ENCODE measurements at regions not wholly inside any gene's neighbourhood (a gene's known extent, or its start where the extent isn't known, plus 50 kb on each side); places are given as distances from the start of the nearest gene placed in this dataset.

- 28 to 36% methylated on average over 12 to 13 of the region's 13 CpGs for WGBS, 2 experiments (ENCODE audit: low coverage in 1 of 2, low lambda C conversion rate in 2 of 2, missing lambda C conversion rate in 2 of 2)
These were observed 1537.0 kb downstream of the C4orf33 start for GRCh38 chr4:130632731-130633604.

DNA sequence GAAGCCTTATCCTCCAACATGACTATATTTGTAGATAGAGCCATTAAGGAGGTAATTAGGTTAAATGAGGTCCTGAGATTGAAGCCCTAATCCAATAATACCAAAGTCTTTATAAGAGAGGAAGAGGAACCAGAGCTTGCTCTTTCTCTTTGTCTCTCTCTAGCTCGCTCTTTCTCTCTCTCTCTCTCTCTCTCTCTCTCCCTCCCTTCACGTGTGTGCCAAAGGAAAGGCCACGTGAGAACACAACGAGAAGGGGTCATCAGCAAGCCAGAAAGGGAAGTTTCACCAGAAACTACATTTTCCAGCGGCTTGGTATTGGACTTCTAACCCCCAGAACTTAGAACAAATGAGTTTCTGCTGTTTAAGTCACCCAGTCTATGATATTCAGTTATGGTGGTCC is 1540.5 kb downstream of the C4orf33 start:
- Histone ChIP-seq H3K4me2 (ENCODE audit: unreplicated experiment) (no peak overlapping the region), H3K9me2 (ENCODE audit: insufficient read depth) (no peaks in the 10 kb centered on the region), H3K27ac (no peak overlapping the region), H3K79me2 (ENCODE audit: insufficient read depth) (no peaks in the 10 kb centered on the region), H2AFZ (no peak overlapping the region), H3F3A (ENCODE audit: insufficient read depth) (no peaks in the 10 kb centered on the region), H4K20me1 (ENCODE audit: insufficient read depth) (no peaks in the 10 kb centered on the region), H3K27me3 (replicated peaks; ENCODE audit: insufficient read depth) (no peaks in the 10 kb centered on the region), H3K36me3 (ENCODE audit: low read depth) (no peaks in the 10 kb centered on the region), H3K4me3 (no peak overlapping the region), H3K4me1 (ENCODE audit: insufficient read depth) (no peaks in the 10 kb centered on the region), H3K9ac (no peak overlapping the region), H3K9me3 (ENCODE audit: low read depth) (no peaks in the 10 kb centered on the region)
- DNase-seq = no peak
- in situ Hi-C loops (cut with MboI) = no loop called here
- 8% methylated on average over 5 of the region's 5 CpGs for WGBS, 2 experiments (ENCODE audit: low coverage in 1 of 2, low lambda C conversion rate in 2 of 2, missing lambda C conversion rate in 2 of 2)
- TF ChIP-seq EZH2 (IDR thresholded peaks at IDR 0.05; ENCODE audit: insufficient read depth, poor library complexity, severe bottlenecking) = no peak
- no peak for TF ChIP-seq EZH2phosphoT487 (IDR thresholded peaks at IDR 0.05; ENCODE audit: insufficient read depth, low read depth)

More at GRCh38 chr4:130632731-130633604, 1537.0 kb downstream of the C4orf33 start:
- Histone ChIP-seq H3K27me3 (replicated peaks; ENCODE audit: insufficient read depth) (no peaks in the 10 kb centered on the region), H2AFZ (no peak overlapping the region), H3K4me1 (ENCODE audit: insufficient read depth) (no peaks in the 10 kb centered on the region), H3K9ac (no peak overlapping the region), H3K36me3 (ENCODE audit: low read depth) (no peaks in the 10 kb centered on the region), H3K9me2 (ENCODE audit: insufficient read depth) (no peaks in the 10 kb centered on the region), H3K4me2 (ENCODE audit: unreplicated experiment) (no peak overlapping the region), H3K4me3 (no peak overlapping the region), H3F3A (ENCODE audit: insufficient read depth) (no peaks in the 10 kb centered on the region), H3K9me3 (ENCODE audit: low read depth) (no peaks in the 10 kb centered on the region), H3K27ac (no peak overlapping the region), H4K20me1 (ENCODE audit: insufficient read depth) (no peaks in the 10 kb centered on the region), H3K79me2 (ENCODE audit: insufficient read depth) (no peaks in the 10 kb centered on the region)
- no peak for TF ChIP-seq EZH2phosphoT487 (IDR thresholded peaks at IDR 0.05; ENCODE audit: insufficient read depth, low read depth)
- no peak for TF ChIP-seq EZH2 (IDR thresholded peaks at IDR 0.05; ENCODE audit: insufficient read depth, poor library complexity, severe bottlenecking)
- in situ Hi-C loops (cut with MboI) = no loop called here
- no peak for DNase-seq

DNA sequence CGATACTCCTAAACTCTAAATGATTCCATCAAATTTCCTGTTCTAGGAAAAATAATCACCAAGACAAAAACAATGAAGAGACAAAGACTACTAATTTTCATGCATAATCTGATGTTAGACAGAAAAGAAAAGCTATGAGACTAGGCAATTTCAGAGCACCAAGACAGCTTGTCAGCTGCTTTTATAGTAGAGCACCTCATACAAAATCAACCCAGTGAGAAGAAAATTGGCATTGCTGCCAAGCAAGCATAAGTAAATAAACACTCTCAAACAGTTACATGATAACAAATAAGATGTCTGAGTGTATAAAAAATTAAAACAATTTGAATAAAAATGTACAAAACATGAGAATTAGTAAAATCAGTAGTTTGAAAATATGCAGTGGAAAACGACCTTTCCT is 1544.6 kb downstream of the C4orf33 start:
- H3K4me1 ChIP-seq (ENCODE audit: insufficient read depth) = no peaks in the 10 kb centered on the region
- H3K36me3 ChIP-seq (ENCODE audit: low read depth) = no peaks in the 10 kb centered on the region
- H3K4me3 ChIP-seq = no peak overlapping the region
- no peak for TF ChIP-seq EZH2 (IDR thresholded peaks at IDR 0.05; ENCODE audit: insufficient read depth, poor library complexity, severe bottlenecking)
- no peak for TF ChIP-seq EZH2phosphoT487 (IDR thresholded peaks at IDR 0.05; ENCODE audit: insufficient read depth, low read depth)
- no peaks in the 10 kb centered on the region for H3K27me3 ChIP-seq (replicated peaks; ENCODE audit: insufficient read depth)
- no peaks in the 10 kb centered on the region for H3K79me2 ChIP-seq (ENCODE audit: insufficient read depth)
- H3K9ac ChIP-seq = no peak overlapping the region
- WGBS, 2 experiments (ENCODE audit: low coverage in 1 of 2, low lambda C conversion rate in 2 of 2, missing lambda C conversion rate in 2 of 2) = 9 to 14% methylated on average over 2 of the region's 2 CpGs
- no peak overlapping the region for H2AFZ ChIP-seq
- no peak overlapping the region for H3K4me2 ChIP-seq (ENCODE audit: unreplicated experiment)
- no peaks in the 10 kb centered on the region for H3F3A ChIP-seq (ENCODE audit: insufficient read depth)
- H3K27ac ChIP-seq = no peak overlapping the region
- no peaks in the 10 kb centered on the region for H3K9me3 ChIP-seq (ENCODE audit: low read depth)
- H4K20me1 ChIP-seq (ENCODE audit: insufficient read depth) = no peaks in the 10 kb centered on the region
- in situ Hi-C loops (cut with MboI) = no loop called here
- DNase-seq = no peak
- H3K9me2 ChIP-seq (ENCODE audit: insufficient read depth) = no peaks in the 10 kb centered on the region

DNA sequence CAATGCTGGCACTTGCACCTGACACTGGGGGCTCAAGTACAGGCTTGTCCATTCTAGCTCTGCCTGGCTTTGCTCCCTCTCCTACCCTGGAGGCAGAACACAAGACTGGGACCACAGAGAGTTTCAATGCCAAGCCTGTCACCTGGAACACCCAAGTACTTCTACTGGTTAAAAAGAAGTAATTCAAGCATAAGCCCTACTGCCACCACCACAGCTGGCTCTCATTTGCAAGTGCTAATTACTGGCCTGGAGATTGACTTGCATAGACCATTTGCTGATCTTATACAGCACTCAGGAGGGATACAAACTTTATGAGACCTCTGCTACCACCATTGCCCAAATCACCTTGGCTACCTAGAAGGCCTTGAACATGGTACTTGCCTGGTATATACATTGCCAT is 1550.9 kb downstream of the C4orf33 start:
- no peak for DNase-seq
- H2AFZ ChIP-seq = no peak overlapping the region
- TF ChIP-seq EZH2 (IDR thresholded peaks at IDR 0.05; ENCODE audit: insufficient read depth, poor library complexity, severe bottlenecking) (no peak), EZH2phosphoT487 (IDR thresholded peaks at IDR 0.05; ENCODE audit: insufficient read depth, low read depth) (no peak)
- H3K4me1 ChIP-seq (ENCODE audit: insufficient read depth) = no peaks in the 10 kb centered on the region
- no peaks in the 10 kb centered on the region for H3K36me3 ChIP-seq (ENCODE audit: low read depth)
- no peaks in the 10 kb centered on the region for H3K9me2 ChIP-seq (ENCODE audit: insufficient read depth)
- in situ Hi-C loops (cut with MboI) = no loop called here
- no peak overlapping the region for H3K27ac ChIP-seq
- H4K20me1 ChIP-seq (ENCODE audit: insufficient read depth) = no peaks in the 10 kb centered on the region
- H3F3A ChIP-seq (ENCODE audit: insufficient read depth) = no peaks in the 10 kb centered on the region
- H3K27me3 ChIP-seq (replicated peaks; ENCODE audit: insufficient read depth) = no peaks in the 10 kb centered on the region
- no peak overlapping the region for H3K9ac ChIP-seq
- H3K79me2 ChIP-seq (ENCODE audit: insufficient read depth) = no peaks in the 10 kb centered on the region
- H3K4me2 ChIP-seq (ENCODE audit: unreplicated experiment) = no peak overlapping the region
- no peaks in the 10 kb centered on the region for H3K9me3 ChIP-seq (ENCODE audit: low read depth)
- no peak overlapping the region for H3K4me3 ChIP-seq

All from GM23248 (cell line).